ENCODE measurements at regions not wholly inside any gene's neighbourhood (a gene's known extent, or its start where the extent isn't known, plus 50 kb on each side); places are given as distances from the start of the nearest gene placed in this dataset.

DNA sequence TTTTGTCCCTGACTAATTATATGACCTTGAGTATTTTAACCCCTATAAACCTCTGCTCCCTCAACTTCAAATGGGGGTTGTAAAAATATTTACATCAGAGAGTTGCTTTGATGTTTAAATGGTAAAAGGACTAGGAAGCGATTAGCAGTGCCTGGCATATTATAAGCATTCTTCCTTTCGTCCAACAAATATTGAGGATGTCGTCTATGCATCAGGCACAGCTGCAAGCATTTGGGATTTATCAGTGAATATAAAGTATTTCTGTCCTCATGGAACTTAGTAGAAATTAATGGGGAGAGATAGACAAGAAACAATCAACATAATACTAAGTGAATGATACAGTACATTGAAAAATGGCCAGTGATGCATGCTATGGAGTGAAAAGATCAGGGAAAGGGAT is 115.5 kb upstream of the EDNRA start:
- Histone ChIP-seq H3K27me3 (replicated peaks in 1 of 2; ENCODE audit: control insufficient read depth in 2 of 2, extremely low read depth in 1 of 2, insufficient read depth in 2 of 2, low read length in 1 of 2) (no peaks in the 10 kb centered on the region), H3K9me3 (no peaks in the 10 kb centered on the region), H3K27ac (ENCODE audit: low read length) (no peak overlapping the region), H3K4me3 (ENCODE audit: control insufficient read depth in 1 of 2, extremely low read depth in 1 of 2, low read length in 1 of 2) (no peak overlapping the region), H3K36me3 (ENCODE audit: control insufficient read depth in 2 of 2, extremely low read depth in 1 of 2, insufficient read depth in 1 of 2, low read length in 1 of 2) (no peaks in the 10 kb centered on the region), H3K4me1 (ENCODE audit: control insufficient read depth in 1 of 2, extremely low read depth in 1 of 2, insufficient read depth in 2 of 2, low read length in 2 of 2) (no peaks in the 10 kb centered on the region)
- H3K4me1 Mint-ChIP-seq = no peaks in the 10 kb centered on the region
- WGBS (ENCODE audit: insufficient coverage) = no CpG with 5 or more reads among the region's 3 CpGs
- POLR2A ChIA-PET = no interaction called here
- H3K9me3 Mint-ChIP-seq = peaks cover 0 to 8% (median 3%) of the 10 kb centered on the region in 3 donors
- CTCF ChIA-PET = no interaction called here
- H3K4me3 Mint-ChIP-seq = no peak overlapping the region
- no peak for DNase-seq
- H3K36me3 Mint-ChIP-seq = no peaks in the 10 kb centered on the region
- no peak overlapping the region for H3K27ac Mint-ChIP-seq
- ATAC-seq (replicated peaks in 1 of 4) = no peak
- H3K27me3 Mint-ChIP-seq = no peaks in the 10 kb centered on the region

DNA sequence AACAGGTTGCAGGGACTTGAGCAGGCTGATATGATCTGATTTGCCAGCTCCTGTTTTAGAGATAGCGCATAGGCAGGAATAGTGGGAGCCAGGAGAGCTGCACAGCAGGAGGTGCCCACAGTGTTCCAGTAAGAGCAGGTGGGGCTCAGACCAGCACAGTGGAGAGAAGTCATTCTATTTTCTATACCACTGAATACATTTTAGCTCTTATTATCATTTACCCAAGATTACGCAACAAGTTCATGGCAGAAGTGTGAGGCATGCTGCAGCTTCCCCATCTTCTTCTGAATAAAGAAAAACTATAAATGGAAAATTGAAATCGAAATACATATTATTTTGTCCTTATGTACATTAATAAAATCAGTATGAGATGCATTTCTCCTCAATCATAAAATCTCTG is 114.7 kb upstream of the EDNRA start:
- H3K4me1 Mint-ChIP-seq = no peaks in the 10 kb centered on the region
- peaks cover 0 to 8% (median 3%) of the 10 kb centered on the region in 3 donors for H3K9me3 Mint-ChIP-seq
- no peaks in the 10 kb centered on the region for H3K27me3 Mint-ChIP-seq
- DNase-seq = no peak
- H3K4me1 ChIP-seq (ENCODE audit: control insufficient read depth in 1 of 2, extremely low read depth in 1 of 2, insufficient read depth in 2 of 2, low read length in 2 of 2) = no peaks in the 10 kb centered on the region
- H3K36me3 Mint-ChIP-seq = no peaks in the 10 kb centered on the region
- no peaks in the 10 kb centered on the region for H3K27me3 ChIP-seq (replicated peaks in 1 of 2; ENCODE audit: control insufficient read depth in 2 of 2, extremely low read depth in 1 of 2, insufficient read depth in 2 of 2, low read length in 1 of 2)
- POLR2A ChIA-PET = no interaction called here
- WGBS (ENCODE audit: insufficient coverage) = 100% methylated on average over 1 of the region's 3 CpGs
- CTCF ChIA-PET = no interaction called here
- H3K9me3 ChIP-seq = no peaks in the 10 kb centered on the region
- H3K27ac ChIP-seq (ENCODE audit: low read length) = no peak overlapping the region
- no peak overlapping the region for H3K4me3 ChIP-seq (ENCODE audit: control insufficient read depth in 1 of 2, extremely low read depth in 1 of 2, low read length in 1 of 2)
- no peak overlapping the region for H3K4me3 Mint-ChIP-seq
- no peak overlapping the region for H3K27ac Mint-ChIP-seq
- no peak for ATAC-seq (replicated peaks in 1 of 4)
- H3K36me3 ChIP-seq (ENCODE audit: control insufficient read depth in 2 of 2, extremely low read depth in 1 of 2, insufficient read depth in 1 of 2, low read length in 1 of 2) = no peaks in the 10 kb centered on the region

DNA sequence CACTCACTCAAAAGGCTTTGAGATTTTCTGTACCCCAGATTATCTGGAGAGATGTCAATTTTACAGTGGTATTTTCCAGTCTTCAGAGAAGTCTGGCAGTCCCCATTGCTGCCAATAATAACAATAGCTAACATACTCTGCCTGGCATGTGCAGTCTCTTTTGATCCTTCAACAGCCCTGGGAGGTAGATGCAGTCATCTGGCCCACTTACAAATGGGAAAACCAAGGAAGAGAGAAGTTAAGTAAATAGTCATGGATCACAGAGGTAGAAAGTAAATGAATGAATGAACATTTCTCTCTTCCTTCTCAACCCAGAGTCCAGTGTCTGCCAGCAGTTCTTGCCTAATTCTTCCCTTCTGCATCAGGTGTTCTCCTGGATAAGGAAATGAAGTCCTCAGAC is 113.0 kb upstream of the EDNRA start:
- Mint-ChIP-seq H3K27ac (no peak overlapping the region), H3K36me3 (no peaks in the 10 kb centered on the region), H3K4me1 (no peaks in the 10 kb centered on the region), H3K4me3 (no peak overlapping the region), H3K9me3 (peaks cover 0 to 8% (median 3%) of the 10 kb centered on the region in 3 donors), H3K27me3 (no peaks in the 10 kb centered on the region)
- DNase-seq (no peak), ATAC-seq (replicated peaks in 1 of 4) (no peak)
- Histone ChIP-seq H3K36me3 (ENCODE audit: control insufficient read depth in 2 of 2, extremely low read depth in 1 of 2, insufficient read depth in 1 of 2, low read length in 1 of 2) (no peaks in the 10 kb centered on the region), H3K4me1 (ENCODE audit: control insufficient read depth in 1 of 2, extremely low read depth in 1 of 2, insufficient read depth in 2 of 2, low read length in 2 of 2) (no peaks in the 10 kb centered on the region), H3K4me3 (ENCODE audit: control insufficient read depth in 1 of 2, extremely low read depth in 1 of 2, low read length in 1 of 2) (no peak overlapping the region), H3K27ac (ENCODE audit: low read length) (no peak overlapping the region), H3K9me3 (no peaks in the 10 kb centered on the region), H3K27me3 (replicated peaks in 1 of 2; ENCODE audit: control insufficient read depth in 2 of 2, extremely low read depth in 1 of 2, insufficient read depth in 2 of 2, low read length in 1 of 2) (no peaks in the 10 kb centered on the region)
- ChIA-PET CTCF (no interaction called here), POLR2A (no interaction called here)

DNA sequence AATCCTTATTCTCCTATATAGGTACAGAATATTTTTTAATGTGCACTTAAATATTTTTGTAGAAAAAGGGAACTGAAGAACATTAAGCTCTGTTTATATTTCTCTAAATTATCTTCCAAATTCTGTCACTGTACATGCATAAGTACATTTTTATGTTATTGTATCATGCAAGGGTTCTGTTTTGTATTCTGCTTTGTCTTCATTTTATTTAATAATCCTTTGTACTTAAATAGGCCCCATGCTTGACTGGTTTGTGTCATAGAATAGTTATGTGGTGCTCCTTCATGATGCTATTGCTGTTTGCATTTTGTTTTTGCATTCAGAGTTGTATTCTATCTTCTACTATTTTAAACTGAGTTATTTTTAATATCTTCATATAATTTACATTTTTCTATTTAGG is 111.9 kb upstream of the EDNRA start:
- no peaks in the 10 kb centered on the region for H3K9me3 ChIP-seq
- H3K27ac ChIP-seq (ENCODE audit: low read length) = no peak overlapping the region
- no peaks in the 10 kb centered on the region for H3K27me3 ChIP-seq (replicated peaks in 1 of 2; ENCODE audit: control insufficient read depth in 2 of 2, extremely low read depth in 1 of 2, insufficient read depth in 2 of 2, low read length in 1 of 2)
- ATAC-seq (replicated peaks in 1 of 4) = no peak
- DNase-seq = no peak
- H3K4me1 ChIP-seq (ENCODE audit: control insufficient read depth in 1 of 2, extremely low read depth in 1 of 2, insufficient read depth in 2 of 2, low read length in 2 of 2) = no peaks in the 10 kb centered on the region
- no peak overlapping the region for H3K4me3 Mint-ChIP-seq
- H3K36me3 ChIP-seq (ENCODE audit: control insufficient read depth in 2 of 2, extremely low read depth in 1 of 2, insufficient read depth in 1 of 2, low read length in 1 of 2) = no peaks in the 10 kb centered on the region
- H3K9me3 Mint-ChIP-seq = peaks cover 0 to 8% (median 3%) of the 10 kb centered on the region in 3 donors
- no peaks in the 10 kb centered on the region for H3K27me3 Mint-ChIP-seq
- H3K36me3 Mint-ChIP-seq = no peaks in the 10 kb centered on the region
- no peaks in the 10 kb centered on the region for H3K4me1 Mint-ChIP-seq
- ChIA-PET CTCF (interaction anchor here in 1 of 2 donors (0.6 kb wide), 1 partner anchor 48 kb away, joined by 3 read pairs; no protein-coding TSS in a partner anchor), POLR2A (no interaction called here)
- no peak overlapping the region for H3K27ac Mint-ChIP-seq
- no peak overlapping the region for H3K4me3 ChIP-seq (ENCODE audit: control insufficient read depth in 1 of 2, extremely low read depth in 1 of 2, low read length in 1 of 2)

DNA sequence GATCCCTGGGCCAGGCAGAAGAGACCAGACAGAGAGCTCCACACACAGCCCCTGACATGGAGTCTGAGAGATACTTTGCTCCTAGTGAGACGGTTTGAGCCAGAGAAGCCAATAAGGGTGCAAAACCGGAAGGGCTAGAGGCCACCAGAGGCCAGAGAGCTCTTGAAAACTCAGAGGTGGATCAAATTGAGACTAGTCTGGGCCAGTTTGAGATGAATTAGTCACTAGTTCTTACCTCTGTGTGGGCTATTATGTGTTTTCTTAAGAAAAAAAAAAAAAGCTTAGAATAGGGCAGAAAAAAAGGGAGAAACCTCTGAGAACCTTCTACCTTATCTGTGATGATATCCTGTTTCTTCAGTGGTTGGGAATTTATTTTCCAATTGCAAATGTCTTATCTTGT is 110.4 kb upstream of the EDNRA start:
- CTCF ChIA-PET = no interaction called here
- WGBS (ENCODE audit: insufficient coverage) = 100% methylated on average over 1 of the region's 2 CpGs
- POLR2A ChIA-PET = no interaction called here

DNA sequence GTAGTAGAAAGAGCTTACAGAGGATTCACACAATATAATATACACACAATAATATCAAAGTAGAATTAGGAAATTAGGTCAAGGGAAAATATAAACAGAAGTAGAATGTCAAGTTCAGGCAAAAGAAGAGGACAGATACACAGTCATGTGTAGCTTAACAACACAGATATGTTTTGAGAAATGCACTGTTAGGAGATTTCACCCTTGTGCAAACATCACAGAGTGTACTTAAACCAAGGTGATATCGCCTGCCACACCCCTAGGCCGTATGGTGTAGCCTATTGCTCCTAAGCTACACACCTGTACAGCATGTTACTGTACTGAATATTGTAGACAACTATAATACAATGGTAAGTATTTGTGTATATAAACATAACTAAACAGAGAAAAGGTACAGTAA is 110.0 kb upstream of the EDNRA start:
- no peaks in the 10 kb centered on the region for H3K36me3 Mint-ChIP-seq
- Histone ChIP-seq H3K27me3 (replicated peaks in 1 of 2; ENCODE audit: control insufficient read depth in 2 of 2, extremely low read depth in 1 of 2, insufficient read depth in 2 of 2, low read length in 1 of 2) (no peaks in the 10 kb centered on the region), H3K27ac (ENCODE audit: low read length) (no peak overlapping the region), H3K4me1 (ENCODE audit: control insufficient read depth in 1 of 2, extremely low read depth in 1 of 2, insufficient read depth in 2 of 2, low read length in 2 of 2) (no peaks in the 10 kb centered on the region), H3K9me3 (no peaks in the 10 kb centered on the region), H3K36me3 (ENCODE audit: control insufficient read depth in 2 of 2, extremely low read depth in 1 of 2, insufficient read depth in 1 of 2, low read length in 1 of 2) (no peaks in the 10 kb centered on the region), H3K4me3 (ENCODE audit: control insufficient read depth in 1 of 2, extremely low read depth in 1 of 2, low read length in 1 of 2) (no peak overlapping the region)
- no peaks in the 10 kb centered on the region for H3K9me3 Mint-ChIP-seq
- CTCF ChIA-PET = no interaction called here
- no peak for DNase-seq
- no peaks in the 10 kb centered on the region for H3K4me1 Mint-ChIP-seq
- ATAC-seq (replicated peaks in 1 of 4) = no peak
- POLR2A ChIA-PET = no interaction called here
- no peaks in the 10 kb centered on the region for H3K27me3 Mint-ChIP-seq
- WGBS (ENCODE audit: insufficient coverage) = no CpG with 5 or more reads among the region's 2 CpGs
- H3K27ac Mint-ChIP-seq = no peak overlapping the region
- no peak overlapping the region for H3K4me3 Mint-ChIP-seq

More for the DNA sequence above, 110.4 kb upstream of the EDNRA start:
- H3K9me3 Mint-ChIP-seq = peaks cover 0 to 3% (median 0%) of the 10 kb centered on the region in 3 donors
- H3K4me3 Mint-ChIP-seq = no peak overlapping the region
- no peak for DNase-seq
- H3K36me3 ChIP-seq (ENCODE audit: control insufficient read depth in 2 of 2, extremely low read depth in 1 of 2, insufficient read depth in 1 of 2, low read length in 1 of 2) = no peaks in the 10 kb centered on the region
- no peaks in the 10 kb centered on the region for H3K27me3 ChIP-seq (replicated peaks in 1 of 2; ENCODE audit: control insufficient read depth in 2 of 2, extremely low read depth in 1 of 2, insufficient read depth in 2 of 2, low read length in 1 of 2)
- no peaks in the 10 kb centered on the region for H3K36me3 Mint-ChIP-seq
- H3K4me1 ChIP-seq (ENCODE audit: control insufficient read depth in 1 of 2, extremely low read depth in 1 of 2, insufficient read depth in 2 of 2, low read length in 2 of 2) = no peaks in the 10 kb centered on the region
- H3K27ac Mint-ChIP-seq = no peak overlapping the region
- no peak overlapping the region for H3K4me3 ChIP-seq (ENCODE audit: control insufficient read depth in 1 of 2, extremely low read depth in 1 of 2, low read length in 1 of 2)
- no peaks in the 10 kb centered on the region for H3K4me1 Mint-ChIP-seq
- H3K27ac ChIP-seq (ENCODE audit: low read length) = no peak overlapping the region
- no peaks in the 10 kb centered on the region for H3K9me3 ChIP-seq
- H3K27me3 Mint-ChIP-seq = no peaks in the 10 kb centered on the region
- ATAC-seq (replicated peaks in 1 of 4) = no peak

DNA sequence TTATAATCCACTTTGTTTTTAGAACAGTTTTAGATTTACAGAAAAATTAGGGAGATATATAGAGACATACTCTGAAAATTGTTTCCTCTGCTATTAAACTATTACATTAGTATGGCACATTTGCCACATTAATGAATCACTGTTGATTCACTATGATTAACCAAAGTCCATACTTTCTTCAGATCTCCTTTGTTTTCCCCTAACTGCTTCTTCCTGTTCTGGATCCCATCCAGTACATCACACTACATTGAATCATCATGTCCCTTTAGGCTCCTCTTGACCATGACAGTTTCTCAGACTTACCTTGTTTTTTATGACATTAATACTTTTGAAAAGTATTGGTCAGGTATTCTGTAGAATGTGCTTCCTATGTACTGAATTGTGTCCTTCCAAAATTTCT is 109.2 kb upstream of the EDNRA start:
- Mint-ChIP-seq H3K9me3 (no peaks in the 10 kb centered on the region), H3K27ac (no peak overlapping the region), H3K4me3 (no peak overlapping the region), H3K36me3 (no peaks in the 10 kb centered on the region), H3K4me1 (no peaks in the 10 kb centered on the region), H3K27me3 (no peaks in the 10 kb centered on the region)
- ChIA-PET CTCF (no interaction called here), POLR2A (no interaction called here)
- no peak for ATAC-seq (replicated peaks in 1 of 4)
- H3K27me3 ChIP-seq (replicated peaks in 1 of 2; ENCODE audit: control insufficient read depth in 2 of 2, extremely low read depth in 1 of 2, insufficient read depth in 2 of 2, low read length in 1 of 2) = no peaks in the 10 kb centered on the region
- H3K9me3 ChIP-seq = no peaks in the 10 kb centered on the region
- no peaks in the 10 kb centered on the region for H3K36me3 ChIP-seq (ENCODE audit: control insufficient read depth in 2 of 2, extremely low read depth in 1 of 2, insufficient read depth in 1 of 2, low read length in 1 of 2)
- H3K4me3 ChIP-seq (ENCODE audit: control insufficient read depth in 1 of 2, extremely low read depth in 1 of 2, low read length in 1 of 2) = no peak overlapping the region
- H3K4me1 ChIP-seq (ENCODE audit: control insufficient read depth in 1 of 2, extremely low read depth in 1 of 2, insufficient read depth in 2 of 2, low read length in 2 of 2) = no peaks in the 10 kb centered on the region
- no peak for DNase-seq
- H3K27ac ChIP-seq (ENCODE audit: low read length) = no peak overlapping the region
